Stimulated activated CD8-positive, alpha-beta memory T cell treated with anti-CD3 and anti-CD28 coated beads, Interleukin-2, amount 100 ng/mL, for 1 hour (primary cell): ENCODE measurements at regions not wholly inside any gene's neighbourhood (a gene's known extent, or its start where the extent isn't known, plus 50 kb on each side); places are given as distances from the start of the nearest gene placed in this dataset.

Experiments
- DNase-seq, 2 donors: peaks; one replicate each; pipeline ENCODE4 v3.0.0-alpha.2; 2020; ENCODE audit warnings: low read depth in 2 of 2

DNA sequence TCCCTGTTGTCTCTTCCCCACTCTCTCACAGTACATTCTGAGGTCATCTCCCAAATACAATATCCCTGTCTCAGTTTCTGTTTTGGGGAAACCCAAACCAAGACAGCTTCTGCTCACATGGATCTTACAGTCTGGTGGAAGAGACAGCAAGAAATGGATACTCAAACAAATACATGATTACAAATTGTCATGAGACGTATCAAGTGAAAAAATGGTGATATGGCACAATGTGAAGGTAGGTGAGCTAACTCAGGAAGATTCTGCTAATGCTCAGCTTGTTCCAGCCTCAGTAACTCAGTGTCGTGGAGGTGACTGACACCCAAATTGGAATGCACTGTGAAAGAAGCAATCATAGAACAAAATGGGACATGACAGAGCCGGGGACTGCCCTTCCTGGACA lies 68.3 kb downstream of the CHST1 start:
- DNase-seq: no peak

DNA sequence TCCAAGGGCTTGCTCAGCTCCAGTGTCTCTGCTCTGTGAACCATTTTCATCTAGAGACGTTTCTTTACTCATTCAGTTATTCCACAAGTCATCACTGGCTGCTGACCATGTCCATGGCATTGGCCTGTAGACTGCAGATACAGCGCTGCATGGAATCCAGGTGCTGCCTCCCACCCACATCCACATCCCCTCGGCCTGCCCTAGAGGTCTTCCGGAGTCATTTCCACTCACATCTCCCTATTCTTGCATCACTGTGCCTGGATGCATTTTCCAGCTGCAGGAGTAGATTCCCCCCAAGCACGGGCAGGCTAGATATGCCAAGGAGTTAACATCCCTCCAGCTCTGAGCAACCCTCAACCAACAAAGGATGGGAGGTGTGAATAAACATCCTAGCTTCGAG lies 68.9 kb downstream of the CHST1 start:
- no peak for DNase-seq

DNA sequence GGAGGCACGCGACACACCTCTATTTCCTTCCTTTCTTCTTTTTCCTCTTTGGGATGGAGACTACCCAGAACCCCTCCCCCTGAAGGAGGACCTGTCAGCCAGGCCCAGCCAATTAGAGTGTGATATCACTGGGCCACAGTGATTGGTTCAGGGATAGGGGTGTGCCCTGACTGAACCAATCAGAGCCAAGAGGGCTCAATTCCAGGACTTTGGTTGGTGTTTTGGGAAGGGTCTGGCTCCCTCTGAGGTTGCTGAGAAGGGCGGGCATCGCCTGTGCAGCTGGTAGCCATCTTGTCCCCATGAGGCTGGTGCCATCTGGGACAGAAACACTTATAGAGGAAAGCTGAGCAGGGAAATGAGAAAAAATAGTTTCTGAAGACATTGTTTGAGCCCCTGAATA lies 71.4 kb downstream of the CHST1 start:
- DNase-seq: no peak

DNA sequence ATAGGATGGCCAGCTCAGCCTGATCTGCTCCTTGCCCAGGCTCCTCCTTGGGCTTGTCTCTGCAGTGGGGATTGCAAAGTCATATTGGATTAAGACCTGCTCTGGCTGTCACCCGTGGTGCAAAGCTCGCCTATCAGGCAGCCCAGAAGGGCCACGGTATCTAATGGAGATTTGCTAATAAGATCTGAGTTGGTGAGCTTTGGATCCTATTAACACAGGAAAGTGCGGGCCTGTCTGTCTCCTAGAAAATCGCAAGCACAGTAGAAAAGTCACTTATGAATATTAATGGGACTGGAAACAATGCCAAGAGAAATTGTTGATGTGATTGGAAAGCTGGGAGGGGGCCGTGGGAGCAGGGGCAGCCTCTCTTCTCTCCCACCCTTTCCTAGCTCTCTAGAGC lies 72.8 kb downstream of the CHST1 start:
- no peak for DNase-seq

DNA sequence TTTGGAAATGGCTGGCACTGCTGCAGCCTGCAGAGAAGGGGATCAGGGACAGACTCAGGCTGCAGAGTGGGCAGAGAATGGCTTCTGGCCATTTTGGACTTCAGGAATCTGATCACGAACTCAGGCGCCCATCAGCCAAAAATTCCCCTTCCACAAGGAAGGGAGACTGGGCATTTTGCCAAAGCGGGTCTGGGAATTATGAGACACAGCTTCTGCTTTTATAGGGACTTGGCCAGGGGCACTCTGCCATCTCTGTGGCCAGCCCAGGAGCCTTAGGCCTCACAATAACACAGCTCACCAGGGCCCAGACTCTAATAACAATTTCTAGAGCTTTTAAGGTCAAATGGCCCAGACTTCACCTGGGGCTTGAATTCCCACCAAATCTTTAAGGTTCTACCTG lies 74.7 kb downstream of the CHST1 start:
- no peak for DNase-seq

DNA sequence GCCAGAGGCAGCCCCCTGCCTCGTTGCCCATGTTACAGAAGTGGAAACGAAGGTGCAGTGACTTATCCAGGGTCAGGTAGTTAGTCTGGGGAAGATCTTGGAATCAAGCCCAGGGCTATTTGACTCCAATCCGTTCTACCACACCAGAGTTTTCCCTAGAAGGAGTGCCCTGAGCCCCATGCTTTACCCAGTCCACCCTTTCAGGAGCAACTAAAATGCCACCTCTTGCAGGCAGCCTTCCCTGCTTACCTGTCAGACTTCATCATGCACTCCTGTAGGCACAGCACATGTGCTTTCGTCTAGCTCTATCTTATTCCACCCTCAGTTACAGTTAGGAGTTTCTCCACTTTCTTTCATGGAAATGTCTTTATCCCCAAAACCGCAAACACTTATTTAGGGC lies 80.2 kb downstream of the CHST1 start:
- DNase-seq: no peak

DNA sequence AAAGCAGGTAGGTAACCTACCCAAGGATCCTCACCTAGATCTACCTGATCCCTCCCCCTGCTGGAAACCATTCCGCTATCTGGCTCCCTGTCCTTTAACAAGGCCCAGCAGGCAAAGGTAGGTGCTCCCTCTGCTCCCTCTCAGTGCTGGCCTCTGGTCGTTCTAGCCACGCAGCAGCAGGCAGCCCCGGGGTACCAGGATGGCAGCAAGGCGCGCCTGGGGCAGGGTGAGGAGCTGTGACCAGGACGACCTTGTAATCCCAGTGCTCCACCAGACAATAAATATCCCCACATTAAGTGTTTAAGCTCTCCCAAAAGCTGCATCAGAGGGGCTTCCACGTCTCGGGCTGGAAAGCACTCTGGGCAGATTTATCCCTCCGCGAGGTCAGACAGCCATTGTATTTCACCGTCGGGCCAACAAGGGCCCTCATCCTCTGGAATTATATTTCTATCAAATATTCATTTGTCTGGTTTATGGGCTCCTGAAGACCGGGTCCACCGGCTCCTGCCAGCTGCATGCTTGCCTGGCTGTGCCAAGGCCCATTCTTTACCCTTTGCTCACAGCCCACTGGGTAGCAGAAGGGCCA lies 81.3 kb downstream of the CHST1 start:
- no peak for DNase-seq

DNA sequence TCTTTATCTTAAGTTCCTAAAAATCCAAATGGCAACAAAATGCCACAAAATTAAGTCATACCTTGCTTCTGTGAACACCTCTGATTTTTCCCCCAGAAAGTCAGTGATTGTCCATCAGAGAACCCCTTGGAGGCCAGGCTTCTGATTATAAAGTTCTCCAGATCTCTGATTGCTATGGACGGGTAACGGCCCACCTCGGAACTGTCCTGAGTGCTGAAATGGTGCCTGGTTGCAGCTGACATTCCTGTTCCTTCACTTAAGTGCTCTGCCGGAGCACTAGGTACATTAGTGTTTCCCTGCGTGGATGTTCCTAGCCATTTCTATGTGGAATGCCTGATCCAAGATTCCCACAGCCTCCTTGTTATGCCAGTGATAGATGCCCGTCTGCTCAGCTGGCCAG lies 85.0 kb downstream of the CHST1 start:
- DNase-seq: no peak

DNA sequence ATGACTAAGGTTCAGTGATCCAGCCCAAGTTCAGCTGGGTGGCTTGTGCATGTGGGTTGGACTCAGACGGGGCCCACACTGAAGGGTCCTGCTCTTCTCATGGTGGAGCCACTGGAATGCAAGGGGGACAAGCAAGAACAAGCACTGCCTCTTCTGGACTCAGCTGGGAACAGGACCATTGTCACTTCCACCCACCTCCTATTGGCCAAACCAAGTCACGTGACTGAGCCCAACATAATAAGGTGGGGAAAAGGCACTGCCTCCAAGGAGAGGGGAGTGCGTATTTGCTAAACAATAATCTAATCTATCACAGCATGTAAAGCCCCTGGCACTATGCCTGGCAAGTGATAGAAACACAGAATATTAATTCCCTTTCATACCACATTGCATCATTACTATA lies 87.1 kb downstream of the CHST1 start:
- DNase-seq: no peak

DNA sequence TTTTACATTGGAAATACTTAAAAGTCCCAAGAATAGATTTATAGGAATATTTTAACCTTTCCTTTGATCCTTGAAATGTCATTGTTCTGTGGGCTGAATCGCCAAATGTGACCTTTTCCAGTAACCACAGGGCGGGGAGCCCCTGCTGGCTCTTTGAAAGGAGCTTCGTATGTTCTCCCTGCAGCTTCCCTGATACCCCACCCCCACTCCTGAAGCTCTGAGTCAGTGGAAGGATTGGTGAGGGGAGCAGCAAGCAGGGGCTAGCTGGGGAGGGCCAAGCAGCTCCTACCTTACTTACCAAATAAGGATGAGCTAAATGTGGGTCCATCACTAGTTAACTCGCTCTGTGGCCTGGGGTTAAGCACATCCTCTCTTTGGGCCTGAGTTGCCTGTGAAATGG lies 87.7 kb downstream of the CHST1 start:
- DNase-seq: no peak

DNA sequence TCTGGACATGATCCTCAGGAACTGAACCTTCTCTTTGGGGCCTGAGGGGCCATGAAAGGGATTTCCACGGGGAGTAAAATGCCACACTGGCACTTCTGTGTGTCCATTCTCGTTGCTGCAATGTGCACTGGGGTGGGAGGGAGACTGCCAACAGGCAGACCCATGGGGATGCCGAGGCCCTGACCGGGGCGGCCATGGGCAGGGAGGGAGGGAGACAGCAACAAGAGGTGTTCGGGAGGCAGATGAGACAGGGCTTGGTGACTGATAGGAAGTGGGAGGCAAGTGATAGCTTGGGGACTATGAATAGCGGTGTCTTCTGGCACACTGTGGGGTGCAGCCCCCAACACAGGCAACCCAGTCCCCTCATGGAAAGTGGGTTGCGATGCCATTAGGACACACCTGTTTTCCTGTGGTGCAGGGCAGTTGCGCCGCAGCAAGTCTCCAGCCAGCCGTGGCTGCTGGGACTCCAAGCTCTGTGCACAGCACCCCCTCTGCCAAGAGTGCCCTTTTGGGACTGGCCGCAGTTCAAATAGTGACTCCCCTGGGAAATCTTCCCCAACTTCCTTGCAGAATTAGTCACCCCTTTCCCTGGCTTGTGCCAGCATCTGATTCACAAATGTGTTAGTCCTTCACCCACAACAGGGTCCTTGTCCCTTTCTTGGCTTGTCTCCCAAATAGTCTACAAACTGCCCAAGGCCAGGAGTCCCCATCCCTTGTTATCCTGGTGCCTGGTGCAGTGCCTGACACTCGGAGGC lies 88.8 kb downstream of the CHST1 start:
- DNase-seq: no peak

DNA sequence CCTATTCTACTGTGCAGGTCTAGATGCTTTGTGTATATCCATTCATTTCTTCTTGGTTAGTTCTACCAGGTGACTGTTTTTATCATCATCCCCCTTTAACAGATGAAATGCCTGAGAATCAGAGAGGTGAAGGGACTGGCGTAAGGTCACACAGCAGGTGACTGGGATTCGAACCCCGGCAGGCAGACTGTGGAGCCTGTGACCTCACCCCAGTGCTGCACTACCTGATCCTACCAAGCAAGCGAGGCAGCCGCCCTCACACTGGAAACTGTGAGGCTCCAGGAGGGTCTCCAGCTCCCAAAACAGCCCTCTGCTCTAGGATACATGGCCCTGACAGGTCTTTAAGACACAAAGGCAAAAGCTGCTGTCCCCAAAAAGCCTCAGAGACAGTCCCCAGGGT lies 91.7 kb downstream of the CHST1 start:
- no peak for DNase-seq

DNA sequence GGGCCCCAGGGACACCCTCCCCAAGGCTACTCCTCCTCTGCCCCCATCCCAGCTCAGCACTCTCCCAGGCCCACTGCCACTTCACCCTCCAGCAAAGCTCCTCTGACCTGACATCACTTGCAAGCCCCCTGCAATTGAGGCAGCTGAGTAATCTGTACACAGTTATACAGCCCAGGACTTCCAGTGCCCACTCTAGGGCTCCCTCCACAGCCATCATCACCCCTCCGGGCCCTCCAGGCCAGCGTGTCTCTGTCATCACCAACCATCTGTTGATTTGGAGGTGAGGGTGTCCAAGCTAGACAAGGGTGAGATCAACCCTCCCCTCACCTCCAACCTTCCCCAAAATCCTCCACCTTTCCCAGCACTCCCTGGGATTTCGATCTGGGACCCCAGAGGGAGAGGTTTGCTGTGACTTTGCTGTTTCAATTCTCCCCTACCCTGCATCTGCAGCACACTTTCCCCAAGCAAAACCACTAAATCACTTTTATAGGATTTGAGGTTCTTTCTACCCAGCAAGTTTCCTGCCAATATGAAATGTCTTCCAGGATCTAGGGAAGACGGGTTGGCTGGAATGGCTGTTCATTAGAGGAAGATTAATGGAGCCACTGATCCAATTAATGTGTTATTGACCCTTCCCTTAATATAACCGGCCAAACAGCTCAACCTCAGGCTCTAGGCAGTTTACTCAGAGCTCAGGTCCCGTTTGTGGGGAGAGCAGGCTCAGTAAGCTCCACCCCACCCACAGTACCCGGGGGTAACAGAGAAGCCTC lies 92.9 kb downstream of the CHST1 start:
- DNase-seq: no peak

DNA sequence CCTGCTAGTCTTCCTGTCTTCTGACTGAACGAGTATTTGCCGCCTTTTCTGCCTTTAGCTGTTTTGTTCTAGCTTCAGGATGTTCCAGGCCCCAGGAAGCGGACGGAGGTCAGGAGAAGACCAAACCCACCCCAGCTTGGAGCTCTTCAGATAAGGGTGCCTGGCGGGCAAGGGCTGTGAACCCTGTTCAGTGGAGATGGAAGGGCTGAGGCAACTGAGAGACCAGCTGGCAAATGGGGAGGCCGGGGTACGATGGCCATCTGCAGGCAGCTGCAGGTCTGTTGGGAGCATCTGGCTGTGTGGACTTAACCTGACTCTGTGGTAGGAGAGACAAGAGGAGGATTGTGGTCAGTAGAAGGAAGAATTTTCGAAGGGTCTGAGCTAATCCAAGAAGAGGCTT lies 95.6 kb downstream of the CHST1 start:
- DNase-seq: no peak

DNA sequence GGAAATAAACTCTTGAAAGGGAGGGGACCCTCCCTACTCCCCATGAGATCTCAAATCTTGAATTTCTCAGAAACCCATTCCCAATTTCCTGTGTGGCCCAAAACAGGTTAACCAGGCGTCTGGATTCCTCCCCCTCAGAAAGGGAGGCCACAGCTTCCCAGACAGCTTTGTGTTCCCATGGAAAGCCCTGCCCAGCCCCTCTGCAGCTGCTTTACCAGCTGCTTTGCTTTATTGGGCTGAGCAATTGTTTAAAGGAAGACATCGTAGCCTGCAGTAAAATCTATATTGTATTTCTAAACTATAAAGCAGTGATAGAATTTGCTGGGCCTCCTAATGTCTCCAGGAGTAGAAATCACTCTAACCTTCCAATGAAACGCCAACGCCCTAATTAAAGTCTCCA lies 97.4 kb downstream of the CHST1 start:
- DNase-seq: no peak

DNA sequence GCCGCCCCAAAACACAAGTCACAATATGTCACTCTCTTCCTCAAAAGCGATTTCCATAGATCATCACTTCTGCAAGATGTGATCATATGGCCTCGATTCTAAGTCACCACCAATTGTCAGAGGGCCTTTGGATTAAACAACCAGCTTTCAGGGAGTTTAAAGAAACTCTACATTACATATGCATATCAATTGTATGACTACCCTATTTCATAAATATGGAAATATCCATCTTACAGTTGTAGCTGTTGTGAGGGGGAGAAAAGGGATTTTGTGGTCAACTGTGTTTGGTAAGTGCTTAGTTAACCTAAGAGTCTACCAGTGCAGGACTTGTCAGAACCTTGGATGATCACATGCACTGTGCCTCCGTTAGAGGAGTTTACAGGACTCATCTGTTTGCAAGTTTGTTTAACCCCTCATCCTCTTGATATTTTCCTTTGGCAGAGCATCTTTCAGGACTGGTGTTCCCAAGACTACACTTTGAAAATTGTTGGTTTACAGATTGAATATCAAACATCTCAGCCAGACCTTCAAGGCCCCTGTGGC lies 99.9 kb downstream of the CHST1 start:
- DNase-seq: no peak

DNA sequence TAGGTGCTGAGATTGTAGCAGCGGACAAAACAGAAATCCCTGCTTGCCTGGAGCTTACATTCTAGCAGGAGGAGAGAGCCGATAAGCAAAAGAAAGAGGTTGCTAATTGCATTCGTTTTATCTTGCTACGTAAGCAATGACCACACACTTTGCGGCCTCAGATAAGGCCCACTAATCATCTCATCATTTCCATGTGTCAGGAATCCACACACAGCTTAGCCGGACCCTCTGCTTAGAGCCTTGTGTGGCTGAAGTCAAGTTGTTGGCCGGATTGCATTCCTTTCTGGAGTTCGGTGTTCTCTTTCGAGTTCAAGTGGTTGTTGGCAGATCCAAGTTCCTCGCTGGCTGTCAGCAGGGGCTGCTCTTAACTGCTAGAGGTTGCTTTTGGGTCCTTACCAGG lies 101.6 kb downstream of the CHST1 start:
- DNase-seq: no peak

DNA sequence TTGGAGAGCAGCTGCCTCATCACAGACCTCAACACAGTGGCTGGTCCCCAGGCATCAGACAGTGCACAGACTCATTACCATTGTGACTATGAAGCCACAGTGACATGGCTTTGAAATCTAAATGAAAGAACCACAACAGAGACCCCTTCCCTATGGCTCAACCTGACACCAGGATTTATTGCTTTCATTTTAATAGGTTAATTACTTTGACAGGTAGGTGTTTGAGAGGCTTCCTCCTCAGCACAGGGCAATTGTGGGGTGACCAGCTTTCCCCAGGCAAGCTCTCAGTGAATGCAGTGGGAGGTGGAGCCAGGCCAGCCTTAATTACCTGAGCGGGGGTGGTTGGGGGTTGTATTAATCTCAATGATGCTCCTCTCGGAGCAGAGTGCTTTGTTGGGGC lies 102.3 kb downstream of the CHST1 start:
- DNase-seq: no peak

DNA sequence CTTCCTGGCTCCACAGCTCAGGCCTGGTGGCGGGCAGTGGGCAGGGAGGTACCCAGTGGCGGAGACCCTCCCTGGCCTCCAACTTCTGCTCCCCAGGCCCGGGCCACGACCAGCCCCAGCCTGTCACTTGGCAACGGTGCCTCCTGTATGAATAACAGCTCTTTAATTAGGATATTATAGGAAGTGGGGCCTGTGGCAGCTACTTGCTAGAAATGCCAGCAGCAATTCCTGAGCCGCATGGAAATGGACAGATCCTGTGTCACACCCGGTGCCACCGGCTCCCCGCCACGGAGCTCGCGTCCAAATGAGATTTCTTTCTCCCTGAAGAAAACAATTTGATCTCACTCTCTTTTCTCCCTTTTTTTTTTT lies 104.5 kb downstream of the CHST1 start:
- no peak for DNase-seq

DNA sequence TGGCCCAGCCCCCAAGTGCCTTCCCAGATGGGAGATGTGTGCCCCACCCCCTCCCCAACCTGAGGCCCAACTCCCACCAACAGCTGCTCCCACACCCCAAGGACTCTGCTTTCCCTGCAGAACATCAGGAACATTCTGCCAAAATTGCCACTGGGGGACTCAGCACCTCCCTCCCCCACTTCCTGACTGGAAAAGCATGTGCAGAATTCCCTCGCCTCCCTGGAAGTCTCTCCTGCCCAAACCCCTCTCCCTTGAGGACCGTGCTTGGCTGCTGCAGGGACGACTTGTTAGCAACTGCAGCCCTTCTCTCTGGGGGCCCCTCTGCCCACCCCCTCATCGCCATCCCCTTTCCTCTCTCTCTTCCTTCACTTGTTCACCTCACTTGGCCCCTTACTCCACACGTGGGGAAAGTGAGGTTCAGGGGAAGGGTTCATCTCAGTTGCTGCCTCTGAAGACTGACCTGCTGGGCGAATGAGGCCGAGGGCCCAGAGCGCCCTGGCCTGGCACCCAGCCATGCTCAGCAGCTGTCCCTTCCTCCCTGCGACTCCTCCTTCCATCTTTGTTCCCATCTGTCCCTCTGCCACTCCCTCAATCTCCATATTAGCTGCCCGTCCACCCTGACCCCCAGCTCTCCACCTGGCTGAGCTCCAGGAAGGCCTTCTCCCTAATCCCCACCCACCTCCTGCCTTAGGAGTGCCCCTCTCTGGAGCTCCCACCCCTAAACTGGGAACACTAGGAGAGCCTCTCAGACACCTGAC lies 105.1 kb downstream of the CHST1 start:
- DNase-seq: no peak

DNA sequence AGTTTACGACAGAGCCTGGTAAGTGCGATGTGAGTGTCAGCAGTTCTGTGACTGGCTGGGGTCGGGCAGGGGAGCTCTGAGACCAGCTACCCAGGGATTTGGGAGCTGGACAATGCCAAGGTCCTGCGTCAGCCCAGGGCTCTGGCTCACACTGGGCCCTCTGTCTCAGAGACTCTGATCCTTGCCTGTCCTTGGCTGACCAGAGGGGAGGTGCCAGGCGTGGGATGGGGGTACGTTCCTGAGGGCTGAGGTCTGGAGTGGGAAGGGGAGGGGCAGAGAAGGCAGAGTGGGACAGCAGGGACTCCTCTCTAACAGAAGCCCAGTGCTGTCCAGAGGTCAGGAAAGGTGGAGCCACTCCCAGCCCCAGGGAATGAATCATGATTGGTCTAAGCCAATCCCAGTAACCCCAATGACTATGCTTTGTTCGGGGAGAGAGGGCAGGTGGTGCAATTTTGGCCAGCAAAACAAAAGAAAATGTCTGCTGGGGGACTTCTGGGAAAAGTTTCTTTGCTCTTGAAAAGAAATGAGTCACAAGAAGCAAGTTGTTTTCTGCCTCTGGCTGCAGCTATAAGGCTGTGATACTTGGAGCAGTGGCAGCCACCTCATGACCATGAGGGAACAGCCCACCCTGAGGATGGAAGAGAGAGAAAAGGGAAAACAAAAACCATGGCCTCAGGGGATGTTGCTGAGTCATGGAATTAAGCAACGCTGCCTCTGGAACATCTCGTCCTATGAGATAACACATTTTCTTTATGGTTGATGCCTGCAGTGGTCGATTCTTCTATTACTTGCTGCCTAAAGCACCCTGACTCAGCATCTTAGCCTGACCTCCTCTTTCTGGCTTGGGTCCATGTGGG lies 108.3 kb downstream of the CHST1 start:
- DNase-seq: no peak
